HepG2 (cell line): ENCODE measurements at regions not wholly inside any gene's neighbourhood (a gene's known extent, or its start where the extent isn't known, plus 50 kb on each side); places are given as distances from the start of the nearest gene placed in this dataset.

Source experiments
- ATAC-seq: fragments of 200-7000 bp; cut with Tn5 transposase; 3 replicates; pipeline ENCODE4 v1.9.1; 2020; ENCODE audit warnings: mild to moderate bottlenecking, moderate library complexity
- BruUV-seq: library from RNA; stranded (reverse); fragments of 400-500 nt; replicated peaks from 2 replicates; lab custom pipeline; 2021; lab: Mats Ljungman, UMichigan
- CTCF ChIA-PET: fragments of 300-600 bp; formaldehyde crosslinking; extraction: SDS; loops from one replicate; lab custom pipeline; 2021; ENCODE audit warnings: low total read pairs, inconsistent platforms, low intra/inter-chr PET ratio; lab: Yijun Ruan, JAX
- POLR2A ChIA-PET: fragments of 350-600 bp; sonication (Branson Sonifier 250); formaldehyde crosslinking; loops from one replicate; lab custom pipeline; 2020; ENCODE audit warnings: antibody characterized with exemption, inconsistent platforms; lab: Yijun Ruan, JAX
- DNase-seq: peaks from one replicate; pipeline ENCODE4 v3.0.0-alpha.2; 2015; ENCODE audit warnings: low spot score
- FAIRE-seq: peaks from 3 replicates; lab custom pipeline; 2011; peaks lifted over from hg19 to GRCh38; lab: Jason Lieb, UNC
- H2AFZ ChIP-seq: one replicate; pipeline ENCODE4 v1.6.1; 2011; ENCODE audit warnings: low read length, inconsistent platforms
- H3K27ac ChIP-seq: fragments of 300-600 bp; 3 replicates; pipeline ENCODE4 v1.8.0; 2011; ENCODE audit warnings: mixed run types, mild to moderate bottlenecking, mixed read lengths, low read length, inconsistent platforms; ENCODE audit not compliant: insufficient read depth; ENCODE audit errors: extremely low read length
- H3K27me3 ChIP-seq, 2 experiments: fragments of 200-600 bp in 1 of 2; 2 replicates in 1 of 2; 3 replicates in 1 of 2; pipeline versions ENCODE4 v1.6.0 to v1.8.0; 2011; ENCODE audit warnings: low read length in 2 of 2, mild to moderate bottlenecking in 2 of 2, moderate library complexity in 2 of 2, inconsistent platforms in 1 of 2; ENCODE audit not compliant: insufficient read depth in 2 of 2, control insufficient read depth in 1 of 2
- H3K36me3 ChIP-seq, 2 experiments: fragments of 200-600 bp in 1 of 2; replicated peaks in 1 of 2; 2 replicates in 1 of 2; 3 replicates in 1 of 2; pipeline versions ENCODE4 v1.5.1 to v1.8.0; 2011; ENCODE audit warnings: low read length in 2 of 2, inconsistent platforms in 1 of 2; ENCODE audit not compliant: insufficient read depth in 2 of 2, control insufficient read depth in 1 of 2
- H3K4me1 ChIP-seq: 2 replicates; pipeline ENCODE4 v1.5.1; 2012; ENCODE audit warnings: low read length, inconsistent platforms; ENCODE audit not compliant: insufficient read depth
- H3K4me2 ChIP-seq: 2 replicates; pipeline ENCODE4 v1.6.0; 2011; ENCODE audit warnings: low read depth, low read length, inconsistent platforms
- H3K4me3 ChIP-seq, 3 experiments: fragments of 200-600 bp in 1 of 3; sonication (generic), shearing (Covaris generic) in 1 of 3; replicated peaks in 1 of 3; 2 replicates each; pipeline ENCODE4 v1.5.1; 2011 to 2016; ENCODE audit warnings: low read length in 3 of 3, inconsistent platforms in 2 of 3, low read depth in 2 of 3, mild to moderate bottlenecking in 2 of 3, control low read depth in 1 of 3, mixed read lengths in 1 of 3; ENCODE audit not compliant: insufficient read depth in 1 of 3
- H3K79me2 ChIP-seq: one replicate; pipeline ENCODE4 v1.6.1; 2011; ENCODE audit warnings: low read length, inconsistent platforms; ENCODE audit not compliant: insufficient read depth
- H3K9ac ChIP-seq: 2 replicates; pipeline ENCODE4 v1.6.0; 2011; ENCODE audit warnings: mild to moderate bottlenecking, low read depth, low read length, inconsistent platforms; ENCODE audit not compliant: insufficient read depth
- H3K9me3 ChIP-seq: 2 replicates; pipeline ENCODE4 v1.5.1; 2012; ENCODE audit warnings: mild to moderate bottlenecking, low read length
- H4K20me1 ChIP-seq: 2 replicates; pipeline ENCODE4 v1.6.0; 2011; ENCODE audit warnings: inconsistent platforms, mild to moderate bottlenecking, low read length, moderate library complexity; ENCODE audit not compliant: insufficient read depth
- ARID2 ChIP-seq: sonication (generic); formaldehyde crosslinking; IDR thresholded peaks from 2 replicates; pipeline ENCODE4 v1.8.1; 2022; ENCODE audit warnings: mild to moderate bottlenecking, missing genetic modification reagents, borderline replicate concordance
- GABPB1 ChIP-seq: IDR thresholded peaks from 2 replicates; pipeline ENCODE4 v1.6.1; 2016; ENCODE audit warnings: mild to moderate bottlenecking, missing genetic modification reagents, moderate library complexity, missing compliant biosample characterization
- ISX ChIP-seq: sonication (generic); formaldehyde crosslinking; conservative IDR thresholded peaks from 2 replicates; pipeline ENCODE4 v1.5.0; 2020; ENCODE audit warnings: missing genetic modification reagents
- NFE2 ChIP-seq: sonication (generic); formaldehyde crosslinking; IDR thresholded peaks from 2 replicates; pipeline ENCODE4 v1.4.0; 2020; ENCODE audit warnings: missing genetic modification reagents
- NONO ChIP-seq, 2 experiments: fragments of 450-650 bp in 1 of 2; sonication (generic) in 1 of 2; formaldehyde crosslinking in 1 of 2; IDR thresholded peaks in 1 of 2; conservative IDR thresholded peaks in 1 of 2; 2 replicates each; pipeline versions ENCODE4 v1.6.1 to v1.8.0; 2017 to 2022; ENCODE audit warnings: mild to moderate bottlenecking in 1 of 2, missing genetic modification reagents in 1 of 2, moderate library complexity in 1 of 2
- NR2C2 ChIP-seq: sonication (generic); formaldehyde crosslinking; IDR thresholded peaks from 2 replicates; pipeline ENCODE4 v1.4.0; 2020; ENCODE audit warnings: missing genetic modification reagents, mild to moderate bottlenecking, moderate library complexity, borderline replicate concordance
- SNAI1 ChIP-seq: sonication (generic); formaldehyde crosslinking; IDR thresholded peaks from 2 replicates; pipeline ENCODE4 v1.5.0; 2020; ENCODE audit warnings: mild to moderate bottlenecking, missing genetic modification reagents, borderline replicate concordance
- SRF ChIP-seq: IDR thresholded peaks from 2 replicates; pipeline ENCODE4 v1.6.1; 2011; ENCODE audit warnings: mild to moderate bottlenecking, low read depth, low read length, moderate library complexity
- ZBTB25 ChIP-seq: IDR thresholded peaks from 2 replicates; pipeline ENCODE4 v1.6.1; 2018; ENCODE audit warnings: missing genetic modification reagents
- ZBTB38 ChIP-seq: sonication (generic); formaldehyde crosslinking; IDR thresholded peaks from 2 replicates; pipeline ENCODE4 v1.5.1; 2020; ENCODE audit warnings: mild to moderate bottlenecking, missing genetic modification reagents
- ZC3H4 ChIP-seq: sonication (generic); formaldehyde crosslinking; IDR thresholded peaks from 2 replicates; pipeline ENCODE4 v1.4.0; 2020; ENCODE audit warnings: missing genetic modification reagents, borderline replicate concordance
- ZNF17 ChIP-seq: sonication (generic); formaldehyde crosslinking; IDR thresholded peaks from 2 replicates; pipeline ENCODE4 v1.5.0; 2020; ENCODE audit warnings: mild to moderate bottlenecking, missing genetic modification reagents
- ZNF18 ChIP-seq: sonication (generic); formaldehyde crosslinking; IDR thresholded peaks from 2 replicates; pipeline ENCODE4 v1.8.0; 2022; ENCODE audit warnings: mild to moderate bottlenecking, missing genetic modification reagents; ENCODE audit not compliant: insufficient replicate concordance
- ZNF512B ChIP-seq: sonication (generic); formaldehyde crosslinking; IDR thresholded peaks from 2 replicates; pipeline ENCODE4 v1.5.1; 2020; ENCODE audit warnings: missing genetic modification reagents, mild to moderate bottlenecking, borderline replicate concordance
- ZNF687 ChIP-seq: sonication (generic); formaldehyde crosslinking; IDR thresholded peaks from 2 replicates; pipeline ENCODE4 v1.5.1; 2020; ENCODE audit warnings: mild to moderate bottlenecking, missing genetic modification reagents, moderate library complexity
- whole genome bisulfite sequencing: methylation state at CpG from one replicate; pipeline ENCODE4 v1.1.6; 2017; ENCODE audit warnings: low lambda C conversion rate; 5-methylcytosine and 5-hydroxymethylcytosine counted together
- in situ Hi-C: cut with HindIII; loops from 2 replicates; pipeline ENCODE4 v1.10.0; 2017; ENCODE audit warnings: low pct_unique_long_range_greater_than_20kb; ENCODE audit not compliant: extremely low pct_ligation_motif_present
- intact Hi-C: fragments of 100-400 bp; cut with micrococcal nuclease; formaldehyde crosslinking; loops from one replicate; pipeline ENCODE4 v1.10.0; 2022; ENCODE audit not compliant: unreplicated experiment

- in situ Hi-C loops, result no loop called here
- no peak for DNase-seq
- TF ChIP-seq ISX, result no peak
- TF ChIP-seq ARID2 (CRISPR knock-in tag), result no peak
- no peak for TF ChIP-seq ZBTB38 (CRISPR knock-in tag)
- no peak for TF ChIP-seq GABPB1
- TF ChIP-seq ZNF687 (CRISPR knock-in tag), result no peak
- TF ChIP-seq SNAI1 (CRISPR knock-in tag), result no peak
- no peak for TF ChIP-seq NONO (IDR thresholded peaks at IDR 0.05)
- no peak for TF ChIP-seq NONO (CRISPR knock-in tag; conservative IDR thresholded peaks at IDR 0.05)
- TF ChIP-seq ZBTB25 (CRISPR knock-in tag), result no peak
- TF ChIP-seq ZNF17 (CRISPR knock-in tag), result no peak
- TF ChIP-seq ZNF18 (CRISPR knock-in tag), result no peak
- no peak for TF ChIP-seq NR2C2
- TF ChIP-seq ZNF512B (CRISPR knock-in tag), result no peak
- TF ChIP-seq NFE2 (CRISPR knock-in tag), result no peak
- TF ChIP-seq ZC3H4, result no peak
- TF ChIP-seq SRF, result no peak
- TF ChIP-seq, all 625 proteins: peak for 0
- H3K4me1 ChIP-seq, result 0 out of 2 replicates have a peak, but pooled peaks cover 8% of the 10 kb centered on the region
- BruUV-seq, result no TSS peak
- 16% methylated on average over 2 of the region's 2 CpGs for WGBS
- H4K20me1 ChIP-seq, result no peaks in the 10 kb centered on the region
- no peak overlapping the region for H3K4me2 ChIP-seq
- ChIA-PET CTCF (no interaction called here), POLR2A (no interaction called here)
- no peaks in the 10 kb centered on the region for H3K36me3 ChIP-seq
- FAIRE-seq, result no peak
- H2AFZ ChIP-seq, result no peak overlapping the region
- H3K9ac ChIP-seq, result no peak overlapping the region
- H3K4me3 ChIP-seq, result no peak overlapping the region
- intact Hi-C loops, result no loop called here
- no peak for ATAC-seq
- H3K79me2 ChIP-seq, result no peaks in the 10 kb centered on the region
- no peak overlapping the region for H3K27ac ChIP-seq
- no peaks in the 10 kb centered on the region for H3K27me3 ChIP-seq
- no peaks in the 10 kb centered on the region for H3K9me3 ChIP-seq
Observed at GRCh38 chr2:147469471-147469870, 375.4 kb upstream of the ACVR2A start.
